ENCODE measurements at regions not wholly inside any gene's neighbourhood (a gene's known extent, or its start where the extent isn't known, plus 50 kb on each side); places are given as distances from the start of the nearest gene placed in this dataset.
"Not testable (repeated sequence)": the region's sequence is repeated elsewhere in the genome, so short reads cannot be mapped to it uniquely, and the experiment has no call there.

GRCh38 chr3:83251490-83251889, 1490.0 kb upstream of the GBE1 start:
- Mint-ChIP-seq H3K4me1 (no peaks in the 10 kb centered on the region), H3K27me3 (no peaks in the 10 kb centered on the region), H3K9me3 (peaks cover 22% of the 10 kb centered on the region), H3K4me3 (no peak overlapping the region), H3K27ac (no peak overlapping the region), H3K36me3 (ENCODE audit: low read depth) (no peaks in the 10 kb centered on the region)
- ATAC-seq (replicated peaks), result no peak

GRCh38 chr3:83250613-83251012, 1489.2 kb upstream of the GBE1 start:
- H3K4me3 Mint-ChIP-seq, result no peak overlapping the region

GRCh38 chr3:83248454-83248853, 1487.0 kb upstream of the GBE1 start:
- Mint-ChIP-seq H3K4me1 (no peaks in the 10 kb centered on the region), H3K4me3 (no peak overlapping the region), H3K27me3 (no peaks in the 10 kb centered on the region), H3K9me3 (peaks cover 27% of the 10 kb centered on the region), H3K27ac (no peak overlapping the region), H3K36me3 (ENCODE audit: low read depth) (no peaks in the 10 kb centered on the region)
- ATAC-seq (replicated peaks), result no peak

More at GRCh38 chr3:83250613-83251012, 1489.2 kb upstream of the GBE1 start:
- H3K9me3 Mint-ChIP-seq, result peaks cover 25% of the 10 kb centered on the region
- no peaks in the 10 kb centered on the region for H3K4me1 Mint-ChIP-seq
- no peak overlapping the region for H3K27ac Mint-ChIP-seq
- H3K36me3 Mint-ChIP-seq (ENCODE audit: low read depth), result no peaks in the 10 kb centered on the region
- H3K27me3 Mint-ChIP-seq, result no peaks in the 10 kb centered on the region
- no peak for ATAC-seq (replicated peaks)

- Mint-ChIP-seq H3K4me3 (no peak overlapping the region), H3K27ac (no peak overlapping the region), H3K4me1 (no peaks in the 10 kb centered on the region), H3K27me3 (no peaks in the 10 kb centered on the region), H3K36me3 (ENCODE audit: low read depth) (no peaks in the 10 kb centered on the region), H3K9me3 (peaks cover 13% of the 10 kb centered on the region)
- ATAC-seq (replicated peaks), result no peak
Observed at GRCh38 chr3:83235180-83235814, 1473.9 kb upstream of the GBE1 start.

GRCh38 chr3:83233715-83234114, 1472.3 kb upstream of the GBE1 start:
- Mint-ChIP-seq H3K4me1 (no peaks in the 10 kb centered on the region), H3K9me3 (peaks cover 13% of the 10 kb centered on the region), H3K36me3 (ENCODE audit: low read depth) (no peaks in the 10 kb centered on the region), H3K27me3 (no peaks in the 10 kb centered on the region), H3K27ac (no peak overlapping the region), H3K4me3 (no peak overlapping the region)
- no peak for ATAC-seq (replicated peaks)

GRCh38 chr3:83230841-83231240, 1469.4 kb upstream of the GBE1 start:
- H3K36me3 Mint-ChIP-seq (ENCODE audit: low read depth), result no peaks in the 10 kb centered on the region
- H3K27ac Mint-ChIP-seq, result no peak overlapping the region
- H3K4me1 Mint-ChIP-seq, result no peaks in the 10 kb centered on the region
- H3K4me3 Mint-ChIP-seq, result no peak overlapping the region
- H3K27me3 Mint-ChIP-seq, result no peaks in the 10 kb centered on the region
- ATAC-seq (replicated peaks), result no peak
- H3K9me3 Mint-ChIP-seq, result peaks cover 13% of the 10 kb centered on the region

- Mint-ChIP-seq H3K9me3 (peaks cover 13% of the 10 kb centered on the region), H3K36me3 (ENCODE audit: low read depth) (no peaks in the 10 kb centered on the region), H3K4me1 (no peaks in the 10 kb centered on the region), H3K27me3 (no peaks in the 10 kb centered on the region), H3K4me3 (no peak overlapping the region), H3K27ac (no peak overlapping the region)
- ATAC-seq (replicated peaks), result no peak
Observed at GRCh38 chr3:83230376-83230775, 1468.9 kb upstream of the GBE1 start.

GRCh38 chr3:83226751-83227150, 1465.3 kb upstream of the GBE1 start:
- Mint-ChIP-seq H3K4me1 (no peaks in the 10 kb centered on the region), H3K9me3 (no peaks in the 10 kb centered on the region), H3K27ac (no peak overlapping the region), H3K27me3 (no peaks in the 10 kb centered on the region), H3K4me3 (no peak overlapping the region), H3K36me3 (ENCODE audit: low read depth) (no peaks in the 10 kb centered on the region)
- no peak for ATAC-seq (replicated peaks)

GRCh38 chr3:83224101-83224868, 1462.8 kb upstream of the GBE1 start:
- Mint-ChIP-seq H3K9me3 (no peaks in the 10 kb centered on the region), H3K4me3 (no peak overlapping the region), H3K27me3 (no peaks in the 10 kb centered on the region), H3K4me1 (no peaks in the 10 kb centered on the region), H3K27ac (no peak overlapping the region), H3K36me3 (ENCODE audit: low read depth) (no peaks in the 10 kb centered on the region)
- ATAC-seq (replicated peaks), result no peak

- no peak overlapping the region for H3K27ac Mint-ChIP-seq
- no peaks in the 10 kb centered on the region for H3K27me3 Mint-ChIP-seq
- no peaks in the 10 kb centered on the region for H3K36me3 Mint-ChIP-seq (ENCODE audit: low read depth)
- peaks cover 10% of the 10 kb centered on the region for H3K9me3 Mint-ChIP-seq
- no peak for ATAC-seq (replicated peaks)
- no peak overlapping the region for H3K4me3 Mint-ChIP-seq
- no peaks in the 10 kb centered on the region for H3K4me1 Mint-ChIP-seq
Observed at GRCh38 chr3:83218383-83219200, 1457.1 kb upstream of the GBE1 start.

- not testable (repeated sequence) for ATAC-seq (replicated peaks); H3K4me3 Mint-ChIP-seq; H3K9me3 Mint-ChIP-seq; H3K27me3 Mint-ChIP-seq; H3K4me1 Mint-ChIP-seq; H3K27ac Mint-ChIP-seq; H3K36me3 Mint-ChIP-seq (ENCODE audit: low read depth)
Observed at GRCh38 chr3:83217595-83218118, 1456.2 kb upstream of the GBE1 start.

- H3K27ac Mint-ChIP-seq, result no peak overlapping the region
- H3K4me3 Mint-ChIP-seq, result no peak overlapping the region
- ATAC-seq (replicated peaks), result no peak
- H3K4me1 Mint-ChIP-seq, result no peaks in the 10 kb centered on the region
- no peaks in the 10 kb centered on the region for H3K36me3 Mint-ChIP-seq (ENCODE audit: low read depth)
- H3K27me3 Mint-ChIP-seq, result no peaks in the 10 kb centered on the region
- H3K9me3 Mint-ChIP-seq, result peaks cover 10% of the 10 kb centered on the region
Observed at GRCh38 chr3:83216919-83217594, 1455.6 kb upstream of the GBE1 start.

- Mint-ChIP-seq H3K4me3 (no peak overlapping the region), H3K27ac (no peak overlapping the region), H3K36me3 (ENCODE audit: low read depth) (no peaks in the 10 kb centered on the region), H3K9me3 (peaks cover 7% of the 10 kb centered on the region), H3K27me3 (no peaks in the 10 kb centered on the region), H3K4me1 (no peaks in the 10 kb centered on the region)
- ATAC-seq (replicated peaks), result no peak
Observed at GRCh38 chr3:83195243-83195642, 1433.8 kb upstream of the GBE1 start.

- Mint-ChIP-seq H3K4me3 (no peak overlapping the region), H3K4me1 (no peaks in the 10 kb centered on the region), H3K27me3 (no peaks in the 10 kb centered on the region), H3K36me3 (ENCODE audit: low read depth) (no peaks in the 10 kb centered on the region), H3K27ac (no peak overlapping the region), H3K9me3 (peaks cover 7% of the 10 kb centered on the region)
- no peak for ATAC-seq (replicated peaks)
Observed at GRCh38 chr3:83193526-83193925, 1432.1 kb upstream of the GBE1 start.
